Superior temporal gyrus (tissue), 1 donor: ENCODE measurements at regions not wholly inside any gene's neighbourhood (a gene's known extent, or its start where the extent isn't known, plus 50 kb on each side); places are given as distances from the start of the nearest gene placed in this dataset.
"Not testable (repeated sequence)": the region's sequence is repeated elsewhere in the genome, so short reads cannot be mapped to it uniquely, and the experiment has no call there.

Experiments
- DNase-seq: peaks from one replicate; pipeline ENCODE4 v3.0.0-alpha.2; 2016; ENCODE audit errors: extremely low spot score

- DNase-seq, result no peak
Observed at GRCh38 chr7:13198036-13198435, 510.6 kb downstream of the ARL4A start.

GRCh38 chr7:13198727-13199126 is 511.3 kb downstream of the ARL4A start:
- DNase-seq, result no peak

GRCh38 chr7:13201628-13202027 is 514.2 kb downstream of the ARL4A start:
- DNase-seq, result no peak

- DNase-seq, result no peak
Observed at GRCh38 chr7:13217768-13218167, 530.3 kb downstream of the ARL4A start.

- no peak for DNase-seq
Observed at GRCh38 chr7:13225068-13225467, 537.6 kb downstream of the ARL4A start.

- no peak for DNase-seq
Observed at GRCh38 chr7:13226385-13226784, 539.0 kb downstream of the ARL4A start.

GRCh38 chr7:13231216-13231615 is 543.8 kb downstream of the ARL4A start:
- no peak for DNase-seq

GRCh38 chr7:13235436-13235835 is 548.0 kb downstream of the ARL4A start:
- DNase-seq, result no peak

- no peak for DNase-seq
Observed at GRCh38 chr7:13236026-13236425, 548.6 kb downstream of the ARL4A start.

GRCh38 chr7:13240349-13240748 is 552.9 kb downstream of the ARL4A start:
- no peak for DNase-seq

GRCh38 chr7:13241416-13241815 is 554.0 kb downstream of the ARL4A start:
- DNase-seq, result no peak

- DNase-seq, result no peak
Observed at GRCh38 chr7:13257661-13258060, 570.2 kb downstream of the ARL4A start.

GRCh38 chr7:13258386-13258785 is 571.0 kb downstream of the ARL4A start:
- DNase-seq, result no peak

GRCh38 chr7:13259930-13260329 is 572.5 kb downstream of the ARL4A start:
- DNase-seq, result no peak

- peak; percentile 87 for DNase-seq
Observed at GRCh38 chr7:13262929-13263530, 575.6 kb downstream of the ARL4A start.

- DNase-seq, result no peak
Observed at GRCh38 chr7:13265271-13265670, 577.8 kb downstream of the ARL4A start.

GRCh38 chr7:13274205-13274604 is 586.8 kb downstream of the ARL4A start:
- not testable (repeated sequence) for DNase-seq

GRCh38 chr7:13276977-13277376 is 589.5 kb downstream of the ARL4A start:
- no peak for DNase-seq

- DNase-seq, result no peak
Observed at GRCh38 chr7:13278020-13278419, 590.6 kb downstream of the ARL4A start.

- DNase-seq, result peak; percentile 79
Observed at GRCh38 chr7:13279854-13280435, 592.5 kb downstream of the ARL4A start.

- DNase-seq, result peak; percentile 52
Observed at GRCh38 chr7:13282377-13282980, 595.0 kb downstream of the ARL4A start.

GRCh38 chr7:13286916-13287315 is 599.5 kb downstream of the ARL4A start:
- no peak for DNase-seq

GRCh38 chr7:13288516-13288915 is 601.1 kb downstream of the ARL4A start:
- no peak for DNase-seq
